ENCODE measurements at regions not wholly inside any gene's neighbourhood (a gene's known extent, or its start where the extent isn't known, plus 50 kb on each side); places are given as distances from the start of the nearest gene placed in this dataset.
A peak's percentile ranks its signal among the peaks of the same experiment; 100 is the strongest.
"Not testable (repeated sequence)": the region's sequence is repeated elsewhere in the genome, so short reads cannot be mapped to it uniquely, and the experiment has no call there.

- H3K9me3 ChIP-seq (ENCODE audit: control insufficient read depth in 5 of 5, low read length in 5 of 5): no peaks in the 10 kb centered on the region
- no peak overlapping the region for H3K9ac ChIP-seq (ENCODE audit: low read length in 5 of 5)
- peaks cover 0 to 4% (median 0%) of the 10 kb centered on the region in 5 donors for H3K4me1 ChIP-seq (ENCODE audit: control insufficient read depth in 5 of 5, insufficient read depth in 5 of 5, low read length in 5 of 5)
- no peak overlapping the region for H3K4me3 ChIP-seq (ENCODE audit: low read depth in 1 of 5, low read length in 5 of 5)
- no peak overlapping the region for H3K27ac ChIP-seq (ENCODE audit: low read depth, low read length)
- no peaks in the 10 kb centered on the region for H3K36me3 ChIP-seq (ENCODE audit: control insufficient read depth in 5 of 5, insufficient read depth in 5 of 5, low read length in 5 of 5)
- H3K27me3 ChIP-seq (ENCODE audit: control insufficient read depth in 5 of 5, insufficient read depth in 4 of 5, low read length in 5 of 5): no peaks in the 10 kb centered on the region
These were observed 287.1 kb upstream of the CELF2 start for GRCh38 chr10:10730471-10731043.

GRCh38 chr10:10731366-10731765 is 286.3 kb upstream of the CELF2 start:
- no peaks in the 10 kb centered on the region for H3K27me3 ChIP-seq (ENCODE audit: control insufficient read depth in 5 of 5, insufficient read depth in 4 of 5, low read length in 5 of 5)
- H3K36me3 ChIP-seq (ENCODE audit: control insufficient read depth in 5 of 5, insufficient read depth in 5 of 5, low read length in 5 of 5): no peaks in the 10 kb centered on the region
- H3K9me3 ChIP-seq (ENCODE audit: control insufficient read depth in 5 of 5, low read length in 5 of 5): no peaks in the 10 kb centered on the region
- H3K27ac ChIP-seq (ENCODE audit: low read depth, low read length): no peak overlapping the region
- peaks cover 0 to 3% (median 0%) of the 10 kb centered on the region in 5 donors for H3K4me1 ChIP-seq (ENCODE audit: control insufficient read depth in 5 of 5, insufficient read depth in 5 of 5, low read length in 5 of 5)
- H3K4me3 ChIP-seq (ENCODE audit: low read depth in 1 of 5, low read length in 5 of 5): no peak overlapping the region
- H3K9ac ChIP-seq (ENCODE audit: low read length in 5 of 5): no peak overlapping the region

GRCh38 chr10:10734356-10735064 is 283.2 kb upstream of the CELF2 start:
- no peaks in the 10 kb centered on the region for H3K9me3 ChIP-seq (ENCODE audit: control insufficient read depth in 5 of 5, low read length in 5 of 5)
- H3K9ac ChIP-seq (ENCODE audit: low read length in 5 of 5): no peak overlapping the region
- no peaks in the 10 kb centered on the region for H3K36me3 ChIP-seq (ENCODE audit: control insufficient read depth in 5 of 5, insufficient read depth in 5 of 5, low read length in 5 of 5)
- H3K27ac ChIP-seq (ENCODE audit: low read depth, low read length): no peak overlapping the region
- no peaks in the 10 kb centered on the region for H3K27me3 ChIP-seq (ENCODE audit: control insufficient read depth in 5 of 5, insufficient read depth in 4 of 5, low read length in 5 of 5)
- H3K4me1 ChIP-seq (ENCODE audit: control insufficient read depth in 5 of 5, insufficient read depth in 5 of 5, low read length in 5 of 5): peaks cover 0 to 3% (median 0%) of the 10 kb centered on the region in 5 donors
- H3K4me3 ChIP-seq (ENCODE audit: low read depth in 1 of 5, low read length in 5 of 5): no peak overlapping the region

GRCh38 chr10:10745291-10745690 is 272.4 kb upstream of the CELF2 start:
- H3K9ac ChIP-seq (ENCODE audit: low read length in 5 of 5): no peak overlapping the region
- H3K9me3 ChIP-seq (ENCODE audit: control insufficient read depth in 5 of 5, low read length in 5 of 5): peaks cover 0 to 7% (median 3%) of the 10 kb centered on the region in 5 donors
- no peak overlapping the region for H3K4me3 ChIP-seq (ENCODE audit: low read depth in 1 of 5, low read length in 5 of 5)
- H3K27ac ChIP-seq (ENCODE audit: low read depth, low read length): no peak overlapping the region
- no peaks in the 10 kb centered on the region for H3K27me3 ChIP-seq (ENCODE audit: control insufficient read depth in 5 of 5, insufficient read depth in 4 of 5, low read length in 5 of 5)
- no peaks in the 10 kb centered on the region for H3K36me3 ChIP-seq (ENCODE audit: control insufficient read depth in 5 of 5, insufficient read depth in 5 of 5, low read length in 5 of 5)
- H3K4me1 ChIP-seq (ENCODE audit: control insufficient read depth in 5 of 5, insufficient read depth in 5 of 5, low read length in 5 of 5): no peaks in the 10 kb centered on the region

GRCh38 chr10:10755490-10755889 is 262.2 kb upstream of the CELF2 start:
- Histone ChIP-seq H3K27ac (ENCODE audit: low read depth, low read length) (no peak overlapping the region), H3K27me3 (ENCODE audit: control insufficient read depth in 5 of 5, insufficient read depth in 4 of 5, low read length in 5 of 5) (no peaks in the 10 kb centered on the region), H3K36me3 (ENCODE audit: control insufficient read depth in 5 of 5, insufficient read depth in 5 of 5, low read length in 5 of 5) (no peaks in the 10 kb centered on the region), H3K9me3 (ENCODE audit: control insufficient read depth in 5 of 5, low read length in 5 of 5) (no peaks in the 10 kb centered on the region), H3K4me3 (ENCODE audit: low read depth in 1 of 5, low read length in 5 of 5) (no peak overlapping the region), H3K9ac (ENCODE audit: low read length in 5 of 5) (no peak overlapping the region), H3K4me1 (ENCODE audit: control insufficient read depth in 5 of 5, insufficient read depth in 5 of 5, low read length in 5 of 5) (peaks cover 0 to 15% (median 10%) of the 10 kb centered on the region in 5 donors)

GRCh38 chr10:10758306-10758705 is 259.4 kb upstream of the CELF2 start:
- Histone ChIP-seq H3K4me3 (ENCODE audit: low read depth in 1 of 5, low read length in 5 of 5) (no peak overlapping the region), H3K4me1 (ENCODE audit: control insufficient read depth in 5 of 5, insufficient read depth in 5 of 5, low read length in 5 of 5) (no peaks in the 10 kb centered on the region), H3K9me3 (ENCODE audit: control insufficient read depth in 5 of 5, low read length in 5 of 5) (no peaks in the 10 kb centered on the region), H3K27me3 (ENCODE audit: control insufficient read depth in 5 of 5, insufficient read depth in 4 of 5, low read length in 5 of 5) (no peaks in the 10 kb centered on the region), H3K9ac (ENCODE audit: low read length in 5 of 5) (no peak overlapping the region), H3K27ac (ENCODE audit: low read depth, low read length) (no peak overlapping the region), H3K36me3 (ENCODE audit: control insufficient read depth in 5 of 5, insufficient read depth in 5 of 5, low read length in 5 of 5) (no peaks in the 10 kb centered on the region)

- not testable (repeated sequence) for H3K9me3 ChIP-seq (ENCODE audit: control insufficient read depth in 5 of 5, low read length in 5 of 5); H3K9ac ChIP-seq (ENCODE audit: low read length in 5 of 5); H3K4me1 ChIP-seq (ENCODE audit: control insufficient read depth in 5 of 5, insufficient read depth in 5 of 5, low read length in 5 of 5); H3K27ac ChIP-seq (ENCODE audit: low read depth, low read length); H3K27me3 ChIP-seq (ENCODE audit: control insufficient read depth in 5 of 5, insufficient read depth in 4 of 5, low read length in 5 of 5); H3K36me3 ChIP-seq (ENCODE audit: control insufficient read depth in 5 of 5, insufficient read depth in 5 of 5, low read length in 5 of 5); H3K4me3 ChIP-seq (ENCODE audit: low read depth in 1 of 5, low read length in 5 of 5)
These were observed 257.9 kb upstream of the CELF2 start for GRCh38 chr10:10759806-10760205.

GRCh38 chr10:10765017-10765416 is 252.7 kb upstream of the CELF2 start:
- no peaks in the 10 kb centered on the region for H3K36me3 ChIP-seq (ENCODE audit: control insufficient read depth in 5 of 5, insufficient read depth in 5 of 5, low read length in 5 of 5)
- H3K4me3 ChIP-seq (ENCODE audit: low read depth in 1 of 5, low read length in 5 of 5): peak overlapping the region in 2 of 5 donors; percentile 26 to 34
- H3K27me3 ChIP-seq (ENCODE audit: control insufficient read depth in 5 of 5, insufficient read depth in 4 of 5, low read length in 5 of 5): no peaks in the 10 kb centered on the region
- peaks cover 0 to 16% (median 12%) of the 10 kb centered on the region in 5 donors for H3K4me1 ChIP-seq (ENCODE audit: control insufficient read depth in 5 of 5, insufficient read depth in 5 of 5, low read length in 5 of 5)
- no peak overlapping the region for H3K27ac ChIP-seq (ENCODE audit: low read depth, low read length)
- H3K9me3 ChIP-seq (ENCODE audit: control insufficient read depth in 5 of 5, low read length in 5 of 5): no peaks in the 10 kb centered on the region
- H3K9ac ChIP-seq (ENCODE audit: low read length in 5 of 5): no peak overlapping the region

- H3K36me3 ChIP-seq (ENCODE audit: control insufficient read depth in 5 of 5, insufficient read depth in 5 of 5, low read length in 5 of 5): no peaks in the 10 kb centered on the region
- no peak overlapping the region for H3K4me3 ChIP-seq (ENCODE audit: low read depth in 1 of 5, low read length in 5 of 5)
- no peaks in the 10 kb centered on the region for H3K27me3 ChIP-seq (ENCODE audit: control insufficient read depth in 5 of 5, insufficient read depth in 4 of 5, low read length in 5 of 5)
- H3K9me3 ChIP-seq (ENCODE audit: control insufficient read depth in 5 of 5, low read length in 5 of 5): no peaks in the 10 kb centered on the region
- peaks cover 0 to 5% (median 0%) of the 10 kb centered on the region in 5 donors for H3K4me1 ChIP-seq (ENCODE audit: control insufficient read depth in 5 of 5, insufficient read depth in 5 of 5, low read length in 5 of 5)
- no peak overlapping the region for H3K9ac ChIP-seq (ENCODE audit: low read length in 5 of 5)
- no peak overlapping the region for H3K27ac ChIP-seq (ENCODE audit: low read depth, low read length)
These were observed 245.3 kb upstream of the CELF2 start for GRCh38 chr10:10772411-10772810.

- H3K27ac ChIP-seq (ENCODE audit: low read depth, low read length): no peak overlapping the region
- H3K4me3 ChIP-seq (ENCODE audit: low read depth in 1 of 5, low read length in 5 of 5): no peak overlapping the region
- H3K27me3 ChIP-seq (ENCODE audit: control insufficient read depth in 5 of 5, insufficient read depth in 4 of 5, low read length in 5 of 5): no peaks in the 10 kb centered on the region
- peaks cover 0 to 5% (median 0%) of the 10 kb centered on the region in 5 donors for H3K4me1 ChIP-seq (ENCODE audit: control insufficient read depth in 5 of 5, insufficient read depth in 5 of 5, low read length in 5 of 5)
- H3K9ac ChIP-seq (ENCODE audit: low read length in 5 of 5): no peak overlapping the region
- H3K9me3 ChIP-seq (ENCODE audit: control insufficient read depth in 5 of 5, low read length in 5 of 5): no peaks in the 10 kb centered on the region
- no peaks in the 10 kb centered on the region for H3K36me3 ChIP-seq (ENCODE audit: control insufficient read depth in 5 of 5, insufficient read depth in 5 of 5, low read length in 5 of 5)
These were observed 244.7 kb upstream of the CELF2 start for GRCh38 chr10:10772874-10773508.
